HepG2 (cell line): ENCODE measurements at regions not wholly inside any gene's neighbourhood (a gene's known extent, or its start where the extent isn't known, plus 50 kb on each side); places are given as distances from the start of the nearest gene placed in this dataset.
A peak's percentile ranks its signal among the peaks of the same experiment; 100 is the strongest.

ENCODE experiments used
- ATAC-seq: fragments of 200-7000 bp; cut with Tn5 transposase; 3 replicates; pipeline ENCODE4 v1.9.1; 2020; ENCODE audit warnings: mild to moderate bottlenecking, moderate library complexity
- BruUV-seq: library from RNA; stranded (reverse); fragments of 400-500 nt; replicated peaks from 2 replicates; lab custom pipeline; 2021; lab: Mats Ljungman, UMichigan
- CTCF ChIA-PET: fragments of 300-600 bp; formaldehyde crosslinking; extraction: SDS; loops from one replicate; lab custom pipeline; 2021; ENCODE audit warnings: low total read pairs, inconsistent platforms, low intra/inter-chr PET ratio; lab: Yijun Ruan, JAX
- POLR2A ChIA-PET: fragments of 350-600 bp; sonication (Branson Sonifier 250); formaldehyde crosslinking; loops from one replicate; lab custom pipeline; 2020; ENCODE audit warnings: antibody characterized with exemption, inconsistent platforms; lab: Yijun Ruan, JAX
- DNase-seq: peaks from one replicate; pipeline ENCODE4 v3.0.0-alpha.2; 2015; ENCODE audit warnings: low spot score
- FAIRE-seq: peaks from 3 replicates; lab custom pipeline; 2011; peaks lifted over from hg19 to GRCh38; lab: Jason Lieb, UNC
- H2AFZ ChIP-seq: one replicate; pipeline ENCODE4 v1.6.1; 2011; ENCODE audit warnings: low read length, inconsistent platforms
- H3K27ac ChIP-seq: fragments of 300-600 bp; 3 replicates; pipeline ENCODE4 v1.8.0; 2011; ENCODE audit warnings: mixed run types, mild to moderate bottlenecking, mixed read lengths, low read length, inconsistent platforms; ENCODE audit not compliant: insufficient read depth; ENCODE audit errors: extremely low read length
- H3K27me3 ChIP-seq, 2 experiments: fragments of 200-600 bp in 1 of 2; 2 replicates in 1 of 2; 3 replicates in 1 of 2; pipeline versions ENCODE4 v1.6.0 to v1.8.0; 2011; ENCODE audit warnings: low read length in 2 of 2, mild to moderate bottlenecking in 2 of 2, moderate library complexity in 2 of 2, inconsistent platforms in 1 of 2; ENCODE audit not compliant: insufficient read depth in 2 of 2, control insufficient read depth in 1 of 2
- H3K36me3 ChIP-seq, 2 experiments: fragments of 200-600 bp in 1 of 2; replicated peaks in 1 of 2; 2 replicates in 1 of 2; 3 replicates in 1 of 2; pipeline versions ENCODE4 v1.5.1 to v1.8.0; 2011; ENCODE audit warnings: low read length in 2 of 2, inconsistent platforms in 1 of 2; ENCODE audit not compliant: insufficient read depth in 2 of 2, control insufficient read depth in 1 of 2
- H3K4me1 ChIP-seq: 2 replicates; pipeline ENCODE4 v1.5.1; 2012; ENCODE audit warnings: low read length, inconsistent platforms; ENCODE audit not compliant: insufficient read depth
- H3K4me2 ChIP-seq: 2 replicates; pipeline ENCODE4 v1.6.0; 2011; ENCODE audit warnings: low read depth, low read length, inconsistent platforms
- H3K4me3 ChIP-seq, 3 experiments: fragments of 200-600 bp in 1 of 3; sonication (generic), shearing (Covaris generic) in 1 of 3; replicated peaks in 1 of 3; 2 replicates each; pipeline ENCODE4 v1.5.1; 2011 to 2016; ENCODE audit warnings: low read length in 3 of 3, inconsistent platforms in 2 of 3, low read depth in 2 of 3, mild to moderate bottlenecking in 2 of 3, control low read depth in 1 of 3, mixed read lengths in 1 of 3; ENCODE audit not compliant: insufficient read depth in 1 of 3
- H3K79me2 ChIP-seq: one replicate; pipeline ENCODE4 v1.6.1; 2011; ENCODE audit warnings: low read length, inconsistent platforms; ENCODE audit not compliant: insufficient read depth
- H3K9ac ChIP-seq: 2 replicates; pipeline ENCODE4 v1.6.0; 2011; ENCODE audit warnings: mild to moderate bottlenecking, low read depth, low read length, inconsistent platforms; ENCODE audit not compliant: insufficient read depth
- H3K9me3 ChIP-seq: 2 replicates; pipeline ENCODE4 v1.5.1; 2012; ENCODE audit warnings: mild to moderate bottlenecking, low read length
- H4K20me1 ChIP-seq: 2 replicates; pipeline ENCODE4 v1.6.0; 2011; ENCODE audit warnings: inconsistent platforms, mild to moderate bottlenecking, low read length, moderate library complexity; ENCODE audit not compliant: insufficient read depth
- AHR ChIP-seq: IDR thresholded peaks from 2 replicates; pipeline ENCODE4 v1.6.1; 2018; ENCODE audit warnings: missing genetic modification reagents, missing compliant biosample characterization
- CEBPB ChIP-seq: IDR thresholded peaks from 2 replicates; pipeline ENCODE4 v1.6.1; 2011; ENCODE audit warnings: low read depth, low read length, improper control_type of control experiment, borderline replicate concordance
- EED ChIP-seq: sonication (generic); formaldehyde crosslinking; IDR thresholded peaks from 2 replicates; pipeline ENCODE4 v1.5.0; 2020; ENCODE audit warnings: mild to moderate bottlenecking, missing genetic modification reagents
- FOXM1 ChIP-seq: sonication (generic); formaldehyde crosslinking; IDR thresholded peaks from 2 replicates; pipeline ENCODE4 v1.5.0; 2020; ENCODE audit warnings: missing genetic modification reagents
- MAFF ChIP-seq: IDR thresholded peaks from 2 replicates; pipeline ENCODE4 v1.6.1; 2011; ENCODE audit warnings: low read depth, low read length, improper control_type of control experiment
- MAFK ChIP-seq, 2 experiments: IDR thresholded peaks in 1 of 2; conservative IDR thresholded peaks in 1 of 2; 2 replicates each; pipeline ENCODE4 v1.6.1; 2011; ENCODE audit warnings: improper control_type of control experiment in 2 of 2, low read length in 2 of 2
- NFIC ChIP-seq: IDR thresholded peaks from 2 replicates; pipeline ENCODE4 v1.6.1; 2012; ENCODE audit warnings: mild to moderate bottlenecking, low read length, inconsistent platforms
- PHF5A ChIP-seq: IDR thresholded peaks from one replicate; pipeline ENCODE4 v1.6.1; 2018; ENCODE audit warnings: low read depth, missing genetic modification reagents; ENCODE audit not compliant: unreplicated experiment
- SATB2 ChIP-seq: sonication (generic); formaldehyde crosslinking; IDR thresholded peaks from 2 replicates; pipeline ENCODE4 v1.5.0; 2020; ENCODE audit warnings: missing genetic modification reagents
- ZNF367 ChIP-seq: sonication (generic); formaldehyde crosslinking; IDR thresholded peaks from 2 replicates; pipeline ENCODE4 v1.4.0; 2020; ENCODE audit warnings: missing genetic modification reagents, borderline replicate concordance
- ZNF557 ChIP-seq: sonication (generic); formaldehyde crosslinking; IDR thresholded peaks from 2 replicates; pipeline ENCODE4 v1.4.0; 2020; ENCODE audit warnings: missing genetic modification reagents
- ZNF577 ChIP-seq: sonication (generic); formaldehyde crosslinking; IDR thresholded peaks from 2 replicates; pipeline ENCODE4 v1.4.0; 2020; ENCODE audit warnings: mild to moderate bottlenecking, low read depth, missing genetic modification reagents, borderline replicate concordance
- ZNF746 ChIP-seq: sonication (generic); formaldehyde crosslinking; IDR thresholded peaks from 2 replicates; pipeline ENCODE4 v1.8.0; 2022; ENCODE audit warnings: mild to moderate bottlenecking, missing genetic modification reagents
- ZSCAN9 ChIP-seq: IDR thresholded peaks from 2 replicates; pipeline ENCODE4 v1.6.1; 2016; ENCODE audit warnings: borderline replicate concordance
- WGBS: methylation state at CpG from one replicate; pipeline ENCODE4 v1.1.6; 2017; ENCODE audit warnings: low lambda C conversion rate; 5-methylcytosine and 5-hydroxymethylcytosine counted together
- in situ Hi-C: cut with HindIII; loops from 2 replicates; pipeline ENCODE4 v1.10.0; 2017; ENCODE audit warnings: low pct_unique_long_range_greater_than_20kb; ENCODE audit not compliant: extremely low pct_ligation_motif_present
- intact Hi-C: fragments of 100-400 bp; cut with micrococcal nuclease; formaldehyde crosslinking; loops from one replicate; pipeline ENCODE4 v1.10.0; 2022; ENCODE audit not compliant: unreplicated experiment
- TF ChIP-seq, protein P1 (sequence below): sonication (generic); formaldehyde crosslinking; IDR thresholded peaks from 2 replicates; pipeline ENCODE4 v1.8.1; 2022; ENCODE audit warnings: mild to moderate bottlenecking, missing genetic modification reagents
- TF ChIP-seq, protein P2 (sequence below): sonication (generic); formaldehyde crosslinking; IDR thresholded peaks from 2 replicates; pipeline ENCODE4 v1.5.1; 2020; ENCODE audit warnings: mild to moderate bottlenecking, missing genetic modification reagents, borderline replicate concordance

DNA sequence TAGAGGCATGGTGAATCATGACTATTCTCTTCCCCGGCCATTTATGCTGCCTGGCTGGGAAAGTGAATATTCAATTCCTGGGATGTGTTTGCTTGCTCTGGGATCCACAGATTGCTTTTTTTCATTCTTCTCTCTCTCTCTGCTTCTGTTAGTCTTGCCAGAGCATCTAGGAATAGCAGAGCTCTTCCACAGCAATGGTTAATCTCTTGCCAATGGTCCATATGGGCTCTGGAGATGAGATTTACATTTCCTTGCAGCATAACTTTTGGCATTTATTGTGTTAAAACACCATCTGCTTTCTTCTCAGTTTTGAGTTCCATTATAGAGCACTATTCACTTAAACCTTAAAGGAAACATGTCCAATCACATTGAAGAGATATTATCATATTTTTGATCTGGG lies 59.2 kb upstream of the GUCY1A1 start (continued):
- TF ChIP-seq, protein P1, sequence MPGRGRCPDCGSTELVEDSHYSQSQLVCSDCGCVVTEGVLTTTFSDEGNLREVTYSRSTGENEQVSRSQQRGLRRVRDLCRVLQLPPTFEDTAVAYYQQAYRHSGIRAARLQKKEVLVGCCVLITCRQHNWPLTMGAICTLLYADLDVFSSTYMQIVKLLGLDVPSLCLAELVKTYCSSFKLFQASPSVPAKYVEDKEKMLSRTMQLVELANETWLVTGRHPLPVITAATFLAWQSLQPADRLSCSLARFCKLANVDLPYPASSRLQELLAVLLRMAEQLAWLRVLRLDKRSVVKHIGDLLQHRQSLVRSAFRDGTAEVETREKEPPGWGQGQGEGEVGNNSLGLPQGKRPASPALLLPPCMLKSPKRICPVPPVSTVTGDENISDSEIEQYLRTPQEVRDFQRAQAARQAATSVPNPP (CRISPR knock-in tag): no peak

DNA sequence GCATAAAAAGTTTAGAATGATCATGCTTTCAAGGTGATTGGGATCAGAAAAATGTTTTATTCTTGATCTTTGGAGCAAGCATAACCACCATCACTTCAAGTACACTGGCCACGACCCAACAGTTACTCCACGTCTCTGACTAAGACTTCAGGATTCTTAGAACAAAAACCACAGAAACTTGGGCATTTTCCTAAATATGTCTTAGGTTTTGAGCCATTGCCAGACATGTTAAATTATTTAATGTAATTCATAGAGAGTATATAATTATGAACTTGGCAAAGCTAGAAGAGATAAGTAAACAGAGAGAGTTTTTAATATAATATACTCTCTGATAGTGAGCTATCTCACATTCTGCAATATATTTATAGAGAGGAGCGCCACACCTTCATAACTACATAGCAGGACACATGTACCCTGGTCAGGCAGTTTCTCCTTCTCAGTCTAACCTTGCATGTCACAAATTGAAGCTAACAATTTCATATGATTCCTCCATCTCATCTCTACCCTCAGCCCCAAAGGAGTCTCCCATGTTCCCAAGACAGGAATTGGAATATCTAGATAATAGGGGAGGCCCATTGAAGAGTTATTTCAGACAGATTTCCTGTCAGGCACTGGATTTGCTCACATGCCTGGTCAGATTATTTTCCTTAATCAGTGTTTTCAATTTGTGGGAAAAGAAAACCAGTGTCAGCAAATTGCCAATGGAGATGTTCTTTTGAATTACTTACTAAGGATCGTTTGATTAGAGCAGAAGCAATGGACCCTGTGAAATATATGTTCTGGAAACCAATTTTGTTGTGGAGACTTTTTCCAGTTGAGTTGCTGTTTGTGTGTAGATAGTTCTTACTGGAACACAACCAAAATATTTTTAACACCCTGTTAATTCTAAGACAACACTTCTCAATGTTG lies 61.7 kb upstream of the GUCY1A1 start:
- no peaks in the 10 kb centered on the region for H3K27me3 ChIP-seq
- no peaks in the 10 kb centered on the region for H4K20me1 ChIP-seq
- H3K4me3 ChIP-seq: no peak overlapping the region
- H3K9ac ChIP-seq: no peak overlapping the region
- no peak overlapping the region for H2AFZ ChIP-seq
- no peaks in the 10 kb centered on the region for H3K36me3 ChIP-seq
- intact Hi-C loops (no loop called here), in situ Hi-C loops (no loop called here)
- no peaks in the 10 kb centered on the region for H3K79me2 ChIP-seq
- WGBS: 3% methylated on average over 4 of the region's 4 CpGs
- no peaks in the 10 kb centered on the region for H3K9me3 ChIP-seq
- H3K4me1 ChIP-seq: no peaks in the 10 kb centered on the region
- CTCF ChIA-PET: no interaction called here
- no peak for ATAC-seq
- no peak for FAIRE-seq
- TF ChIP-seq MAFF: peak; percentile 72
- TF ChIP-seq AHR (CRISPR knock-in tag): no peak
- no peak for TF ChIP-seq CEBPB
- TF ChIP-seq, protein P2, sequence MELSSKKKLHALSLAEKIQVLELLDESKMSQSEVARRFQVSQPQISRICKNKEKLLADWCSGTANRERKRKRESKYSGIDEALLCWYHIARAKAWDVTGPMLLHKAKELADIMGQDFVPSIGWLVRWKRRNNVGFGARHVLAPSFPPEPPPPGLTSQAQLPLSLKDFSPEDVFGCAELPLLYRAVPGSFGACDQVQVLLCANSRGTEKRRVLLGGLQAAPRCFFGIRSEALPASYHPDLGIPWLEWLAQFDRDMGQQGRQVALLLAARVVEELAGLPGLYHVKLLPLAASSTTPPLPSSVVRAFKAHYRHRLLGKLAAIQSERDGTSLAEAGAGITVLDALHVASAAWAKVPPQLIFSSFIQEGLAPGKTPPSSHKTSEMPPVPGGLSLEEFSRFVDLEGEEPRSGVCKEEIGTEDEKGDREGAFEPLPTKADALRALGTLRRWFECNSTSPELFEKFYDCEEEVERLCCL (CRISPR knock-in tag): no peak
- TF ChIP-seq MAFK (conservative IDR thresholded peaks at IDR 0.05 in 1 of 2, IDR thresholded peaks at IDR 0.05 in 1 of 2; ENCODE audit: low read length in 2 of 2): peak; percentile 9 to 83; a peak in 2 of 4 replicates
- TF ChIP-seq ZNF577 (CRISPR knock-in tag): no peak
- no peak for TF ChIP-seq FOXM1
- no peak for TF ChIP-seq ZNF746 (CRISPR knock-in tag)
- no peak for TF ChIP-seq SATB2 (CRISPR knock-in tag)
- TF ChIP-seq NFIC: no peak
- TF ChIP-seq EED (CRISPR knock-in tag): no peak
- TF ChIP-seq ZNF367 (CRISPR knock-in tag): no peak
- no peak for TF ChIP-seq ZNF557 (CRISPR knock-in tag)
- TF ChIP-seq ZSCAN9: no peak
- TF ChIP-seq PHF5A (CRISPR knock-in tag): no peak
- TF ChIP-seq, all 625 proteins: peak for 2
- POLR2A ChIA-PET: no interaction called here
- Histone ChIP-seq H3K27ac (no peak overlapping the region), H3K4me2 (no peak overlapping the region)
- DNase-seq: no peak
- BruUV-seq: no TSS peak
